ENCODE measurements at regions not wholly inside any gene's neighbourhood (a gene's known extent, or its start where the extent isn't known, plus 50 kb on each side); places are given as distances from the start of the nearest gene placed in this dataset.

DNA sequence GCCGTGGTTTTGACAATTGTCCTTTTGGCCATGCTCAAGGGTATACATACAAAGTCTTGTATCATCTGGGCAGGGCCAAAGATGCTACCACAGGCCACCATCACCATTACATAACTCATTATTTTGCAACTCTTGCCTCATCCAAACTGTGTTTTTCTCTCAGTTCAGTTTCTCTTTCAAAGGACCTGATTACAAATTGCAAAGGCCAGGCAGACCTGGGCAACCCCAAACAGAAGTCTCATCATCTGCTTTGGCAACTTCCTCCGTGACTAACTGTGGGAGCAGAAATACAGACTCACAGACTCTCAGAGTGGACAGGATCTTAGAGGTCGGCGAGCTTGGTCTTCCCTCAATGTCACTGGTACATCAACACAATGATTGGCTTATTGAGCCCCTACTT is 117.8 kb upstream of the NEDD9 start (continued):
- TF ChIP-seq, protein P1, sequence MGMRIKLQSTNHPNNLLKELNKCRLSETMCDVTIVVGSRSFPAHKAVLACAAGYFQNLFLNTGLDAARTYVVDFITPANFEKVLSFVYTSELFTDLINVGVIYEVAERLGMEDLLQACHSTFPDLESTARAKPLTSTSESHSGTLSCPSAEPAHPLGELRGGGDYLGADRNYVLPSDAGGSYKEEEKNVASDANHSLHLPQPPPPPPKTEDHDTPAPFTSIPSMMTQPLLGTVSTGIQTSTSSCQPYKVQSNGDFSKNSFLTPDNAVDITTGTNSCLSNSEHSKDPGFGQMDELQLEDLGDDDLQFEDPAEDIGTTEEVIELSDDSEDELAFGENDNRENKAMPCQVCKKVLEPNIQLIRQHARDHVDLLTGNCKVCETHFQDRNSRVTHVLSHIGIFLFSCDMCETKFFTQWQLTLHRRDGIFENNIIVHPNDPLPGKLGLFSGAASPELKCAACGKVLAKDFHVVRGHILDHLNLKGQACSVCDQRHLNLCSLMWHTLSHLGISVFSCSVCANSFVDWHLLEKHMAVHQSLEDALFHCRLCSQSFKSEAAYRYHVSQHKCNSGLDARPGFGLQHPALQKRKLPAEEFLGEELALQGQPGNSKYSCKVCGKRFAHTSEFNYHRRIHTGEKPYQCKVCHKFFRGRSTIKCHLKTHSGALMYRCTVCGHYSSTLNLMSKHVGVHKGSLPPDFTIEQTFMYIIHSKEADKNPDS (CRISPR knock-in tag; IDR thresholded peaks at IDR 0.05): no peak
- TF ChIP-seq FOXJ3 (CRISPR knock-in tag; IDR thresholded peaks at IDR 0.05; ENCODE audit: borderline replicate concordance) (peak; percentile 40; the same call in 1 of the 2 replicates), ZNF121 (CRISPR knock-in tag; IDR thresholded peaks at IDR 0.05) (no peak), ELF1 (CRISPR knock-in tag; IDR thresholded peaks at IDR 0.05) (no peak), NFIC (IDR thresholded peaks at IDR 0.05; ENCODE audit: low read length) (no peak)
- TF ChIP-seq, protein P2, sequence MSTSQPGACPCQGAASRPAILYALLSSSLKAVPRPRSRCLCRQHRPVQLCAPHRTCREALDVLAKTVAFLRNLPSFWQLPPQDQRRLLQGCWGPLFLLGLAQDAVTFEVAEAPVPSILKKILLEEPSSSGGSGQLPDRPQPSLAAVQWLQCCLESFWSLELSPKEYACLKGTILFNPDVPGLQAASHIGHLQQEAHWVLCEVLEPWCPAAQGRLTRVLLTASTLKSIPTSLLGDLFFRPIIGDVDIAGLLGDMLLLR (CRISPR knock-in tag; IDR thresholded peaks at IDR 0.05): no peak
- TF ChIP-seq, protein P3, sequence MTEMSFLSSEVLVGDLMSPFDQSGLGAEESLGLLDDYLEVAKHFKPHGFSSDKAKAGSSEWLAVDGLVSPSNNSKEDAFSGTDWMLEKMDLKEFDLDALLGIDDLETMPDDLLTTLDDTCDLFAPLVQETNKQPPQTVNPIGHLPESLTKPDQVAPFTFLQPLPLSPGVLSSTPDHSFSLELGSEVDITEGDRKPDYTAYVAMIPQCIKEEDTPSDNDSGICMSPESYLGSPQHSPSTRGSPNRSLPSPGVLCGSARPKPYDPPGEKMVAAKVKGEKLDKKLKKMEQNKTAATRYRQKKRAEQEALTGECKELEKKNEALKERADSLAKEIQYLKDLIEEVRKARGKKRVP (CRISPR knock-in tag; IDR thresholded peaks at IDR 0.05): peak in 1 of 2 experiments; percentile 84; a peak in 2 of 4 replicates
- TF ChIP-seq, protein P4, sequence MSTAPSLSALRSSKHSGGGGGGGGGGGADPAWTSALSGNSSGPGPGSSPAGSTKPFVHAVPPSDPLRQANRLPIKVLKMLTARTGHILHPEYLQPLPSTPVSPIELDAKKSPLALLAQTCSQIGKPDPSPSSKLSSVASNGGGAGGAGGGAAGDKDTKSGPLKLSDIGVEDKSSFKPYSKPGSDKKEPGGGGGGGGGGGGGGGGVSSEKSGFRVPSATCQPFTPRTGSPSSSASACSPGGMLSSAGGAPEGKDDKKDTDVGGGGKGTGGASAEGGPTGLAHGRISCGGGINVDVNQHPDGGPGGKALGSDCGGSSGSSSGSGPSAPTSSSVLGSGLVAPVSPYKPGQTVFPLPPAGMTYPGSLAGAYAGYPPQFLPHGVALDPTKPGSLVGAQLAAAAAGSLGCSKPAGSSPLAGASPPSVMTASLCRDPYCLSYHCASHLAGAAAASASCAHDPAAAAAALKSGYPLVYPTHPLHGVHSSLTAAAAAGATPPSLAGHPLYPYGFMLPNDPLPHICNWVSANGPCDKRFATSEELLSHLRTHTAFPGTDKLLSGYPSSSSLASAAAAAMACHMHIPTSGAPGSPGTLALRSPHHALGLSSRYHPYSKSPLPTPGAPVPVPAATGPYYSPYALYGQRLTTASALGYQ (CRISPR knock-in tag; IDR thresholded peaks at IDR 0.05): no peak
- TF ChIP-seq, protein P5, sequence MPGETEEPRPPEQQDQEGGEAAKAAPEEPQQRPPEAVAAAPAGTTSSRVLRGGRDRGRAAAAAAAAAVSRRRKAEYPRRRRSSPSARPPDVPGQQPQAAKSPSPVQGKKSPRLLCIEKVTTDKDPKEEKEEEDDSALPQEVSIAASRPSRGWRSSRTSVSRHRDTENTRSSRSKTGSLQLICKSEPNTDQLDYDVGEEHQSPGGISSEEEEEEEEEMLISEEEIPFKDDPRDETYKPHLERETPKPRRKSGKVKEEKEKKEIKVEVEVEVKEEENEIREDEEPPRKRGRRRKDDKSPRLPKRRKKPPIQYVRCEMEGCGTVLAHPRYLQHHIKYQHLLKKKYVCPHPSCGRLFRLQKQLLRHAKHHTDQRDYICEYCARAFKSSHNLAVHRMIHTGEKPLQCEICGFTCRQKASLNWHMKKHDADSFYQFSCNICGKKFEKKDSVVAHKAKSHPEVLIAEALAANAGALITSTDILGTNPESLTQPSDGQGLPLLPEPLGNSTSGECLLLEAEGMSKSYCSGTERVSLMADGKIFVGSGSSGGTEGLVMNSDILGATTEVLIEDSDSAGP (CRISPR knock-in tag; IDR thresholded peaks at IDR 0.05; ENCODE audit: borderline replicate concordance): no peak
- TF ChIP-seq, protein P6, sequence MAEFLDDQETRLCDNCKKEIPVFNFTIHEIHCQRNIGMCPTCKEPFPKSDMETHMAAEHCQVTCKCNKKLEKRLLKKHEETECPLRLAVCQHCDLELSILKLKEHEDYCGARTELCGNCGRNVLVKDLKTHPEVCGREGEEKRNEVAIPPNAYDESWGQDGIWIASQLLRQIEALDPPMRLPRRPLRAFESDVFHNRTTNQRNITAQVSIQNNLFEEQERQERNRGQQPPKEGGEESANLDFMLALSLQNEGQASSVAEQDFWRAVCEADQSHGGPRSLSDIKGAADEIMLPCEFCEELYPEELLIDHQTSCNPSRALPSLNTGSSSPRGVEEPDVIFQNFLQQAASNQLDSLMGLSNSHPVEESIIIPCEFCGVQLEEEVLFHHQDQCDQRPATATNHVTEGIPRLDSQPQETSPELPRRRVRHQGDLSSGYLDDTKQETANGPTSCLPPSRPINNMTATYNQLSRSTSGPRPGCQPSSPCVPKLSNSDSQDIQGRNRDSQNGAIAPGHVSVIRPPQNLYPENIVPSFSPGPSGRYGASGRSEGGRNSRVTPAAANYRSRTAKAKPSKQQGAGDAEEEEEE (CRISPR knock-in tag; IDR thresholded peaks at IDR 0.05; ENCODE audit: borderline replicate concordance): no peak
- TF ChIP-seq, protein P7, sequence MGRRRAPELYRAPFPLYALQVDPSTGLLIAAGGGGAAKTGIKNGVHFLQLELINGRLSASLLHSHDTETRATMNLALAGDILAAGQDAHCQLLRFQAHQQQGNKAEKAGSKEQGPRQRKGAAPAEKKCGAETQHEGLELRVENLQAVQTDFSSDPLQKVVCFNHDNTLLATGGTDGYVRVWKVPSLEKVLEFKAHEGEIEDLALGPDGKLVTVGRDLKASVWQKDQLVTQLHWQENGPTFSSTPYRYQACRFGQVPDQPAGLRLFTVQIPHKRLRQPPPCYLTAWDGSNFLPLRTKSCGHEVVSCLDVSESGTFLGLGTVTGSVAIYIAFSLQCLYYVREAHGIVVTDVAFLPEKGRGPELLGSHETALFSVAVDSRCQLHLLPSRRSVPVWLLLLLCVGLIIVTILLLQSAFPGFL (CRISPR knock-in tag; IDR thresholded peaks at IDR 0.05): no peak

Measured in HepG2 (cell line).